ENCODE measurements at regions not wholly inside any gene's neighbourhood (a gene's known extent, or its start where the extent isn't known, plus 50 kb on each side); places are given as distances from the start of the nearest gene placed in this dataset.

- no peak for DNase-seq (ENCODE audit: low read depth)
- no peak overlapping the region for H3K4me3 ChIP-seq (ENCODE audit: low read depth, low read length)
- TF ChIP-seq, protein P1, sequence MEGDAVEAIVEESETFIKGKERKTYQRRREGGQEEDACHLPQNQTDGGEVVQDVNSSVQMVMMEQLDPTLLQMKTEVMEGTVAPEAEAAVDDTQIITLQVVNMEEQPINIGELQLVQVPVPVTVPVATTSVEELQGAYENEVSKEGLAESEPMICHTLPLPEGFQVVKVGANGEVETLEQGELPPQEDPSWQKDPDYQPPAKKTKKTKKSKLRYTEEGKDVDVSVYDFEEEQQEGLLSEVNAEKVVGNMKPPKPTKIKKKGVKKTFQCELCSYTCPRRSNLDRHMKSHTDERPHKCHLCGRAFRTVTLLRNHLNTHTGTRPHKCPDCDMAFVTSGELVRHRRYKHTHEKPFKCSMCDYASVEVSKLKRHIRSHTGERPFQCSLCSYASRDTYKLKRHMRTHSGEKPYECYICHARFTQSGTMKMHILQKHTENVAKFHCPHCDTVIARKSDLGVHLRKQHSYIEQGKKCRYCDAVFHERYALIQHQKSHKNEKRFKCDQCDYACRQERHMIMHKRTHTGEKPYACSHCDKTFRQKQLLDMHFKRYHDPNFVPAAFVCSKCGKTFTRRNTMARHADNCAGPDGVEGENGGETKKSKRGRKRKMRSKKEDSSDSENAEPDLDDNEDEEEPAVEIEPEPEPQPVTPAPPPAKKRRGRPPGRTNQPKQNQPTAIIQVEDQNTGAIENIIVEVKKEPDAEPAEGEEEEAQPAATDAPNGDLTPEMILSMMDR (IDR thresholded peaks at IDR 0.05; ENCODE audit: low read depth, low read length, missing control alignments) = no peak
These were observed 322.9 kb upstream of the AKR1E2 start for GRCh38 chr10:4503076-4503475.

DNA sequence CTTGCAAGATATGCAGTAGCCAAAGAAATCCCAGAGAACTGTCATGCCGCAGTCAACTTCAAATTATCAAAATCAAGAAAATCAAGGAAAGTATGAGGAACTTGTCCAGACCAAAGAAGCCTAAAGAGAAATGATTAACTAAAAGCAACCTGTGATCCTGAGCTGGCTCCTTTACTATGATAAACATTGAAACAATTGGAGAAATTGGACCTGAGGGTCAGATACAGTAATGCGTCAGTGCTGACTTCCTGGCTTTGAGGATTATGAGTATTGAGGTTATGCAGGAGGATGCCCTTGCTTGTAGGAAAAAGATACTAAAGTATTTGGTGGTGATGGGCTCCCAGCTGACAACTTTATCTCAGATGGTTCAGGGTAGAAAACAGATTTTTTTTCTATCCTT lies 324.7 kb upstream of the AKR1E2 start:
- no peak for DNase-seq (ENCODE audit: low read depth)
- no peak overlapping the region for H3K4me3 ChIP-seq (ENCODE audit: low read depth, low read length)
- TF ChIP-seq, protein P1 (IDR thresholded peaks at IDR 0.05; ENCODE audit: low read depth, low read length, missing control alignments) = no peak

DNA sequence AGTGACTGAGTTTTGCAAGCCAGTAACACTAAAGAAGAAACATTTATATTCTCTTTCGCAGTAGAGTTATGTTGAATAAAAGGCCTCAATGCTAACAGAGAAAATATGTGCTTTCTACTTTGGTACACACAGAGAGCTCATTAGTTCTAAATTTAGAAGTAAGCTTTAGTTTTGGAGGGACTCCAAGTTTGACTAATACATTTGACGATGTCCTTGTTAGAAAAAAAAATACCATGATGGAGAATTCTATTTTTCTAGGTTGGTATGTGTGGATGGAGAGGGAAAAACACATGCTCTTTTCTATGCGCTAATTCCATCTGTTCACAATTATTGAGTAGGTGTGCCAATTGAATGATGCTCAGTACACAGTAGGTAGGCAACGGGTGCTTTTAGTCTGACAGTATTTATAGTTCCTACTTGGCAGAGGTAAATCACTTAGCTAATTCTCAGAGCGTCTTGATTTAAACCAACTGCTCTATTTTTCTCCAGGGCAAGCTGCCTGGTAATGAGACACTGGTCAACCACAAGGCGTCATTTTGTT lies 327.2 kb upstream of the AKR1E2 start:
- no peak for DNase-seq (ENCODE audit: low read depth)
- no peak overlapping the region for H3K4me3 ChIP-seq (ENCODE audit: low read depth, low read length)
- TF ChIP-seq, protein P1 (IDR thresholded peaks at IDR 0.05; ENCODE audit: low read depth, low read length, missing control alignments) = no peak

GRCh38 chr10:4494551-4494950 lies 331.5 kb upstream of the AKR1E2 start:
- TF ChIP-seq, protein P1 (IDR thresholded peaks at IDR 0.05; ENCODE audit: low read depth, low read length, missing control alignments) = no peak
- no peak overlapping the region for H3K4me3 ChIP-seq (ENCODE audit: low read depth, low read length)
- no peak for DNase-seq (ENCODE audit: low read depth)

DNA sequence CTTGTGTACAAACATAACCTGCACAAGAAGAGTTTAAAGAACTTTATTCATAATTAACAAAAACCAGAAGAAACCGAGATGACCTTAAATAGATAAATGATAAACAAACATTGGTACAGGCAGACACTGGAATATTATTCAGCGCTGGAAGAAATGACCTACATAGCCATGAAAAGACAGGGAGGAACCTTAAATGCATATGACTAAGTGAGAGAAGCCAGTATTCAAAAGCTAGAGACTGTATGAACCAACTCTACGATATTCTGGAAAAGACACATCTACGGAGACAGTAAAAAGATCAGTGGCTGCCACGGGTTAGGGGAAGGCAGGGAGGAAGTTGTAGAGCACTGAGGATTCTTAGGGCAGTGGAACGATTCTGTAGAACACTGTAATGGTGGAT lies 333.8 kb upstream of the AKR1E2 start:
- TF ChIP-seq, protein P1 (IDR thresholded peaks at IDR 0.05; ENCODE audit: low read depth, low read length, missing control alignments) = no peak
- H3K4me3 ChIP-seq (ENCODE audit: low read depth, low read length) = no peak overlapping the region
- no peak for DNase-seq (ENCODE audit: low read depth)

DNA sequence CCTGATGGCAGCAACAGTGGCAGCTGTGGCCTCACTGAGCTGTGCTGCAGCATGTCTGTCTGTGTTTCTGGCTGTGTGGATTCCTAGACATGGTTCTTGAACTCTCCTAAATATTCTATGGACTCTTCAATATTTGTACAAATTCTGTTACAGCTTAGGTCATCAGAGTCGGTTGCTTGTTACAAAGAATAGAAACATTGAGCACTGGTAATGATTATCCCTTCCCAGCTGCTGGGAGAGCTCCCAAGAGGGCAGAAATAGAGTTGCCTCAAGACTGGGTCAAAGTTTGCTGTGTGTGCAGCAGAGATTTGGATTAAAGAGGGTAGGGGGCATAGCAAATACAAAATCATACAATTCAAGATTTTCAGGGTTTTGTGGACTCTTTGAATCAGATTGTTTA lies 337.1 kb upstream of the AKR1E2 start:
- no peak for DNase-seq (ENCODE audit: low read depth)
- no peak overlapping the region for H3K4me3 ChIP-seq (ENCODE audit: low read depth, low read length)
- TF ChIP-seq, protein P1 (IDR thresholded peaks at IDR 0.05; ENCODE audit: low read depth, low read length, missing control alignments) = no peak

DNA sequence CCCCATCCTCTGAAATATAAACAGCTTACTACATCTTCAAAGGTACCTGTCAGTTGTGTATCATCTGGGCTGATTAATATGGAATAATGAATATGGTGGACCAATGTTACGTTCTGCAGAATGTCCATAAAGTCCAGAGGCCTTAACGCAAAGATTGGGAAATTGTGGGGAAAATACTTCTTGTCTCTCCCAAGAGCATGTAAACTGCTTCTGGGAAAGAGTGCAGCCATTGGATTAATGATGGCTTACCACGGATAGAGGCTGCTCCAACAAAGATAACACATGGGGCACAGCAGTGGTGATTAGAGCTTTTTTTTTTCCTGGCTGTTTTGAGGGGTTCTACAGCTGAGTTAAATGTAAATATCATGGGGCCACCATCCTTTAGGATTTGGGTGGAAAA lies 340.4 kb upstream of the AKR1E2 start:
- H3K4me3 ChIP-seq (ENCODE audit: low read depth, low read length) = no peak overlapping the region
- DNase-seq (ENCODE audit: low read depth) = no peak
- TF ChIP-seq, protein P1 (IDR thresholded peaks at IDR 0.05; ENCODE audit: low read depth, low read length, missing control alignments) = no peak

All from GM12864 (cell line).